HuH-7 (cell line): ENCODE measurements at regions not wholly inside any gene's neighbourhood (a gene's known extent, or its start where the extent isn't known, plus 50 kb on each side); places are given as distances from the start of the nearest gene placed in this dataset.
"Not testable (repeated sequence)": the region's sequence is repeated elsewhere in the genome, so short reads cannot be mapped to it uniquely, and the experiment has no call there.

Experiments
- DNase-seq: peaks from one replicate; pipeline ENCODE4 v3.0.0; 2011; ENCODE audit warnings: low spot score

- DNase-seq, result no peak
These were observed 78.0 kb upstream of the ATP5PO start for GRCh38 chr21:33993286-33994231.

- not testable (repeated sequence) for DNase-seq
These were observed 76.8 kb upstream of the ATP5PO start for GRCh38 chr21:33992412-33992811.

- no peak for DNase-seq
These were observed 75.5 kb upstream of the ATP5PO start for GRCh38 chr21:33991133-33991532.

DNA sequence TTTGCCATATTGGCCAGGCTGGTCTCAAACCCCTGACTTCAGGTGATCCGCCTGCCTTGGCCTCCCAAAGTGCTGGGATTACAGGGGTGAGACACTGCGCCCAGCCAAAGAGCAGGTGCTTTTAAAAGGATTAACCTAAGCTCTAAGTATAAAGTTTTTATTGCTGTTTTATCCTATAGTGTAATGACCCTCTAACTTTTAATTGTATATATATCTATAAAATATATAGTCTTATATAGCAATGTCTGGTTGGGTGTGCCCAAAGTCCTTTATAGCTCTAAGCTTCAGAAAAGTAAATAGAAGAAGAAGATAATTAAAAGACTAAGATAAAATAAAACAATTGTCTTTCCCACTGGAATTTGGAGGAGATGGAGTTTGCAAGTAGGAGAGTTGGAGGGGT, 73.8 kb upstream of the ATP5PO start:
- DNase-seq, result no peak

- DNase-seq, result no peak
These were observed 72.8 kb upstream of the ATP5PO start for GRCh38 chr21:33988237-33989017.

- no peak for DNase-seq
These were observed 71.9 kb upstream of the ATP5PO start for GRCh38 chr21:33987461-33987860.

DNA sequence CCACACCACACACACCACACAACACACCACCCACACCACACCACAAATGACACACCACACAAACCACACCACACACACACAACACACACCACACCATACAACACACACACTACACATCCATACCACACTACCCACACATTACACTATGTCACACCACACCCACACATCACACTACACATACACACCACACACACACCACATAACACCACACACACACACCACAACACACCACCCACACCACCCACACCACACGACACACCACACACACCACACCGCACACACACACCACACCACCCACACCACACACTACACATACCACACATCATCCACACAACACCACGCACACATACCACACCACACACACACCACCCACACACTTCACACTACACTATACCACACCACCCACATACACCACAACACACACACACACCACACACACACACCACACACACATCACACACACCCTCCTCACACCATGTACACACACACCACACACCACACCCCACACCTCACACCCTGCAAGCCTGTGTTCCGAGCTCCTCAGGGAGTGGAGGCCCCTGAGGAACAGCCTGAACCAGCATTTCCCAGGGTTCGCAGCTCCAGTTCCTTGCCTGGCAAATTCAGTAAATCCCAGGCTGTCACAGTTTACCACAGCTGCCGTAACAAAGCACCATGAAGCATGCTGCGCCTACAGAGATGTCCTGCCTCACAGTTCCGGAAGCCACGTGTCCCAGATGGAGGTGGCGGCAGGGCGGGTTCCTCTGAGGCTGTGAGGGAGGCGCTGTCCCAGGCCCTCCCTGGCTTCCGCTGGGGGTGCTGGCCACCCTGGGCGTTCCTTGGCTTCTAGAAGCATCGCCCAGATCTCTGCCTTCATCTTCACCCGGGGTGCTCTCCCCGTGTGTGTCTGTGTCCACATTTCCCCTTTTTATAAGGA, 69.8 kb upstream of the ATP5PO start:
- no peak for DNase-seq

DNA sequence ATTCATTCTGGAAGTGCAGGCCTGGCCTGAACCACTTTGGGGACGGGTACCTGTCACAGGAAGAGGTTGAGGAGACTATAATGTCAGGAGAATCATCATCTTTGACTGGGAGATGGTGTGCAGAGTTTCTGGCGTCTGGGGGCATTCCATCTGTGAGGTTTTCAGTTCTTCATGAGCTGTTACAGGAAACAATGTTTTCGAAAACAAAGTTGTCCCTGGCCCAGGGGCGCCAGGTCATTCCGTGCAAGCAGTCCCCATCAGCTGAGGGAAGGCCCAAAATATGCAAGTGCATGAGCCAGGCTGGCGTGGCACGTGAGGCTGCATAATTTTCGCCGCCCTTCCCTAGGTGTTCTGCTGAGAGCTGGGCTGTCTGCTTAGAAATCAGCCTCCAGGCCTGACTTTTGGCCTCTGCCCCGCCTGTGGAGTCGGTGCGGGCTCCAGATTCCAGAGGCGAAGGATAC, 68.4 kb upstream of the ATP5PO start:
- DNase-seq, result no peak

DNA sequence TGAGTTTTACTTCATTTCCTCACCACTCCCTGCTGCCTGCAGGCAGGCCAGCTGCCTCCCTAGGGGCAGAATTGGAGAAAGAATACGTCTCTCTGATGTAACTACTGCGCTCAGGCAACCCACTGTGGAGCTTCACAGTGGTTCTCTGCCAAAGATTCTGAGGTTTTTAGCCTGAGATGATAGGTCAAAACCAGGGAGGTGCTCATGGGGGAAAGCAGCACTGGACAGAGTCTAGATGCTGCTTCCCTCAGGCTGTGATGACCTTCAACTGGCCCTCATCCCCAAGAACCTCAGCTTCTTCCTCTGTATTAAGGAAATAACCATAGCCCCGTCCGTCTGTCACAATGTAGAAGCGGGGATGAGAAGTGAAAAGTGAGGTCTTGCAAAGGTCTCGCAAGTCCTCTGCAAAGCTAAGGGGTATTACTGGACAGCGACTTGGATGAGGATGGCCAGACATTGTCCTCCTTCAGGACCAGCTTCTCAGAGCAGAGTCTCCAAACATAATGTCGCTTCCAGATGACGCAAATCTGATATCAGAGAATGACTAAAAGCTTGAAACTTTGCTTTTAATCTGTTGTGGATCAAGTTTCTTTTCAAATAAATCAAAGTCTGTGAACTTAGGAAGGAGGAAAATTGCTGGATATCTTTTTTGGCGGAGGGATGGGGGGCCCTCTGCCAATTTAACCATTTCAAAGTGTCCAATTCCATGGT, 65.9 kb upstream of the ATP5PO start:
- DNase-seq, result no peak

GRCh38 chr21:33980276-33980916, 64.8 kb upstream of the ATP5PO start:
- DNase-seq, result no peak

DNA sequence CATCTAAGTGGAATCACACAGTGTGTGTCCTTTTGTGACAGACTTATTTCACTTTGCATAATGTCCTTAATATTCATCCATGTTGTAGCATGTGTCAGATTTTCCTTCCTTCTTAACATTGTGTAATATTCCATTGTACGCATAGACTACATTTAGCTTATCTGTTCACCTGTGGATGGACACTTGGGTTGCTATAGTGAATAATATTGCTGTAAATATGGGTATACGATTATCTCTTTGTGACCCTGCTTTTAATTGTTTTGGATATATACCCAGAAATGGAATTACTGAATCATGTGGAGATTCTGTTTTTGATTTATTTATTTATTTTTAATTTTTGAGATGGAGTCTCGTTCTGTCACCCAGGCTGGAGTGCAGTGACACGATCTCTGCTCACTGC, 63.0 kb upstream of the ATP5PO start:
- DNase-seq, result no peak

DNA sequence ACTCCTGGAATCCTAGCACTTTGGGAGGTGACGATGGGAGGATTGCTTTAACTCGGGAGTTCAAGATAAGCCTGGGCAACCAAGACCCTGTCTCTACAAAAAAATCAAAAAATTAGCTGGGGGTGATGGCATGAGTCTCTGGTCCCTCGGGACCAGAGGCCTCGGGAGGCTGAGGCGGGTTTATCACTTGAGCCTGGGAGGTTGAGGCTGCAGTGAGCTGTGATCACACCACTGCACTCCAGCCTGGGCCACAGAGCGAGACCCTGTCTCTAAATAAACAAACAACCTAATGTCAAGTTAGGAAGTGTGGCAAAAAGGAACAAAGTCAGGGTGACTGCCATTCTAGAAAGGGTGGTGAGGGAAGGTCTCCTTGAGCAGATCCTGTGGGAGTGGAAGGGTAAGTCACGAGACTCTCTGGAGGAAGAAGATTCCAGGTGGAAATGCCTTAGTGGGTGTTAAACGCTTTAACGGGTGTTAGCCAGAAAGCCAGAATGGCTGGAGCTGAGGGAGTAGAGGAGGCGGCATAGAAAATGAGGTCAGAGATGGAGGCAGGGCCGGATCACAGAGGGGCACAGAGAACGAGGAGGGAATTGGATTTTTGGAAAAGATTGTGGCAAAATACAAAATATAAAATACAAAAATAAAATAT, 62.2 kb upstream of the ATP5PO start:
- DNase-seq, result no peak

- DNase-seq, result no peak
These were observed 61.6 kb upstream of the ATP5PO start for GRCh38 chr21:33977017-33977720.

- peak; percentile 24 for DNase-seq
These were observed 60.7 kb upstream of the ATP5PO start for GRCh38 chr21:33976082-33977016.

- DNase-seq, result no peak
These were observed 60.0 kb upstream of the ATP5PO start for GRCh38 chr21:33975548-33976081.

DNA sequence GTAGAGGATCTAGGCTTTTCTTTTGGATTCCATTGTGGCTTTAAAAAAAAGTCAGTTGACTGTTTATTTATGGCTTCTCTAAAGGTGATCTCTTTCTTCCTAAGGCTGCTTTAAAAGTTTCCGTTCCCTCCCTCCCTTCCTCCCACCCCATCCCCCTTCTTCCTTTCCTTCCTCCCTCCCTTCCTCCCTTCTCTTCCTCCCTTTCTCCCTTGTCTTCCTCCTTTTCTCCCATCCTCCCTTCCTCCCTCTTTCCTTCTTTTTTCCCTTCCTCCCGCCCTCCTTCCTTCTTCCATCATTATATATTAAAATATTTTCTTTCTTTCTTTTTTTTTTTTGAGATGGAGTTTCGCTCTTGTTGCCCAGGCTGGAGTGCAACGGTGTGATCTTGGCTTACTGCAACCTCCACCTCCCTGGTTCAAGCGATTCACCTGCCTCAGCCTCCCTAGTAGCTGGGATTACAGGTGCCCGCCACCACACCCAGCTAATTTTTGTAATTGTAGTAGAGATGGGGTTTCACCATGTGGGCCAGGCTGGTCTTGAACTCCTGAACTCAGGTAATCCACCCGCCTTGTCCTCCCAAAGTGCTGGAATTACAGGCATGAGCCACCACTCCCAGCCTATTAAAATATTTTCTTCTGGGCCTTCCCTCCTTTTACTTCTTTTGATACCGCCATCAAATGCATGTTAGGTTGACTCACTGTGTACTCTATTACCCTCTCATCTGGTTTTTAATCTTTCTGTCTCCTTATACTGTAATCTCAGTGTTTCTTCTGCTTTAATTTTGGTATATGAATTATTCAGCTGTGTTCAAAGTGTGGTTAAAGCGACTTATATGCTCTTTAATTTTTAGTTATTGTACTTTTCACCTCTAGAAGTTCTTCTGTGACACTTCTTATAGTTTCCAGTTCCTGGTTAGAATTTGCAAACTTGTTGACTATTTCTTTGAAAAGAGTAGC, 59.2 kb upstream of the ATP5PO start:
- DNase-seq, result no peak

- no peak for DNase-seq
These were observed 57.7 kb upstream of the ATP5PO start for GRCh38 chr21:33973268-33973667.
